ENCODE measurements at regions not wholly inside any gene's neighbourhood (a gene's known extent, or its start where the extent isn't known, plus 50 kb on each side); places are given as distances from the start of the nearest gene placed in this dataset.

DNA sequence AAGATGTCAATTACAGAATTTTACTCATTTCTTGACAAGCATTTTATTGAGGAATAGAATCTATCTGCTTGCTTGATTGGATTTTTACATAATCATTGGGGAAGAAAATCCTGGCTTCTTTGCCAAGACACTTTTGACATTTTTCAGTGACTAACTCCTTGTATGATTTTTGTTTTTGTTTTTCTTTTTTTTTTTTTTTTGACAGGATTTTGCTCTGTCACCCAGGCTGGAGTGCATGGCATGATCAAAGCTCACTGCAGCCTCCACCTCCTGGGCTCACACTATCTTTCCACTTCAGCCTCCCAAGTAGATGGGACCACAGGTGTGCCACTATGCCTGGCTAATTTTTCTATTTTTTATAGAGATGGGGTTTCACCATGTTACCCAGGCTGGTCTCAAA is 672.3 kb upstream of the RGMB start (continued):
- TF ChIP-seq, protein P1, sequence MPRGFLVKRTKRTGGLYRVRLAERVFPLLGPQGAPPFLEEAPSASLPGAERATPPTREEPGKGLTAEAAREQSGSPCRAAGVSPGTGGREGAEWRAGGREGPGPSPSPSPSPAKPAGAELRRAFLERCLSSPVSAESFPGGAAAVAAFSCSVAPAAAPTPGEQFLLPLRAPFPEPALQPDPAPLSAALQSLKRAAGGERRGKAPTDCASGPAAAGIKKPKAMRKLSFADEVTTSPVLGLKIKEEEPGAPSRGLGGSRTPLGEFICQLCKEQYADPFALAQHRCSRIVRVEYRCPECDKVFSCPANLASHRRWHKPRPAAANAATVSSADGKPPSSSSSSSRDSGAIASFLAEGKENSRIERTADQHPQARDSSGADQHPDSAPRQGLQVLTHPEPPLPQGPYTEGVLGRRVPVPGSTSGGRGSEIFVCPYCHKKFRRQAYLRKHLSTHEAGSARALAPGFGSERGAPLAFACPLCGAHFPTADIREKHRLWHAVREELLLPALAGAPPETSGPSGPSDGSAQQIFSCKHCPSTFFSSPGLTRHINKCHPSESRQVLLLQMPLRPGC (tag by site-specific recombination; IDR thresholded peaks at IDR 0.05), result no peak

DNA sequence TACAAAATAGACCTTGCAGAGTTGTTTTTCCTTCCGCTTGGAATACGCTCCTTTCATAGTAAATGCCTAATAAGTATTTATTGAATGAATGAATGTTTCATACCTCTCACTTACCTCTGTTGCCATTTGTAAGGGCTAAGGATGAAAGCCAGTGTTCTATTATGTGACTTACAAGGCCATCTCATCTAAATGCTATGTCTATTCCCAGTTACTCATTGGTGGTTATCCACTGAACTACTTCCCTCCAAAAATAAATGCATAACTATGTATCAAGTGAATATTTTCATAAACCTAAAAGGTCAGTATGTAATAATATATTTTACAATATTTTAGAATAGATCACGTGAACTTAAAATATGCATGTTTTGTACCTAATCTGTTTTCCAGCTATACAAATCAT is 670.5 kb upstream of the RGMB start:
- Histone ChIP-seq H3K9me3 (ENCODE audit: control insufficient read depth, insufficient read depth, low read depth, low read length) (no peaks in the 10 kb centered on the region), H3K4me1 (ENCODE audit: control insufficient read depth, insufficient read depth, low read length) (no peaks in the 10 kb centered on the region), H3K27ac (ENCODE audit: extremely low read depth, low read depth, low read length) (no peak overlapping the region), H3K36me3 (ENCODE audit: control insufficient read depth in 2 of 2, insufficient read depth in 1 of 2, low read length in 2 of 2) (no peaks in the 10 kb centered on the region), H3K4me3 (ENCODE audit: low read depth, low read length) (no peak overlapping the region)
- ChIA-PET POLR2A (no interaction called here), CTCF (no interaction called here)
- no peak for TF ChIP-seq ZNF837 (tag by site-specific recombination; IDR thresholded peaks at IDR 0.05)
- no peak for TF ChIP-seq ZNF404 (tag by site-specific recombination; IDR thresholded peaks at IDR 0.05)
- TF ChIP-seq, protein P2, sequence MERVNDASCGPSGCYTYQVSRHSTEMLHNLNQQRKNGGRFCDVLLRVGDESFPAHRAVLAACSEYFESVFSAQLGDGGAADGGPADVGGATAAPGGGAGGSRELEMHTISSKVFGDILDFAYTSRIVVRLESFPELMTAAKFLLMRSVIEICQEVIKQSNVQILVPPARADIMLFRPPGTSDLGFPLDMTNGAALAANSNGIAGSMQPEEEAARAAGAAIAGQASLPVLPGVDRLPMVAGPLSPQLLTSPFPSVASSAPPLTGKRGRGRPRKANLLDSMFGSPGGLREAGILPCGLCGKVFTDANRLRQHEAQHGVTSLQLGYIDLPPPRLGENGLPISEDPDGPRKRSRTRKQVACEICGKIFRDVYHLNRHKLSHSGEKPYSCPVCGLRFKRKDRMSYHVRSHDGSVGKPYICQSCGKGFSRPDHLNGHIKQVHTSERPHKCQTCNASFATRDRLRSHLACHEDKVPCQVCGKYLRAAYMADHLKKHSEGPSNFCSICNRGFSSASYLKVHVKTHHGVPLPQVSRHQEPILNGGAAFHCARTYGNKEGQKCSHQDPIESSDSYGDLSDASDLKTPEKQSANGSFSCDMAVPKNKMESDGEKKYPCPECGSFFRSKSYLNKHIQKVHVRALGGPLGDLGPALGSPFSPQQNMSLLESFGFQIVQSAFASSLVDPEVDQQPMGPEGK (tag by site-specific recombination; IDR thresholded peaks at IDR 0.05), result no peak
- no peak for TF ChIP-seq ZNF792 (tag by site-specific recombination; IDR thresholded peaks at IDR 0.05)
- TF ChIP-seq ZNF133 (tag by site-specific recombination; IDR thresholded peaks at IDR 0.05), result no peak
- no peak for TF ChIP-seq ZNF677 (tag by site-specific recombination; IDR thresholded peaks at IDR 0.05)
- no peak for TF ChIP-seq ZNF624 (tag by site-specific recombination; IDR thresholded peaks at IDR 0.05)
- no peak for TF ChIP-seq ZNF423 (tag by site-specific recombination; IDR thresholded peaks at IDR 0.05)
- TF ChIP-seq PRDM1 (tag by site-specific recombination; IDR thresholded peaks at IDR 0.05), result no peak
- no peak for TF ChIP-seq BCL11B (tag by site-specific recombination; IDR thresholded peaks at IDR 0.05; ENCODE audit: low read depth)
- TF ChIP-seq ZNF426 (tag by site-specific recombination; IDR thresholded peaks at IDR 0.05), result no peak
- TF ChIP-seq, protein P3, sequence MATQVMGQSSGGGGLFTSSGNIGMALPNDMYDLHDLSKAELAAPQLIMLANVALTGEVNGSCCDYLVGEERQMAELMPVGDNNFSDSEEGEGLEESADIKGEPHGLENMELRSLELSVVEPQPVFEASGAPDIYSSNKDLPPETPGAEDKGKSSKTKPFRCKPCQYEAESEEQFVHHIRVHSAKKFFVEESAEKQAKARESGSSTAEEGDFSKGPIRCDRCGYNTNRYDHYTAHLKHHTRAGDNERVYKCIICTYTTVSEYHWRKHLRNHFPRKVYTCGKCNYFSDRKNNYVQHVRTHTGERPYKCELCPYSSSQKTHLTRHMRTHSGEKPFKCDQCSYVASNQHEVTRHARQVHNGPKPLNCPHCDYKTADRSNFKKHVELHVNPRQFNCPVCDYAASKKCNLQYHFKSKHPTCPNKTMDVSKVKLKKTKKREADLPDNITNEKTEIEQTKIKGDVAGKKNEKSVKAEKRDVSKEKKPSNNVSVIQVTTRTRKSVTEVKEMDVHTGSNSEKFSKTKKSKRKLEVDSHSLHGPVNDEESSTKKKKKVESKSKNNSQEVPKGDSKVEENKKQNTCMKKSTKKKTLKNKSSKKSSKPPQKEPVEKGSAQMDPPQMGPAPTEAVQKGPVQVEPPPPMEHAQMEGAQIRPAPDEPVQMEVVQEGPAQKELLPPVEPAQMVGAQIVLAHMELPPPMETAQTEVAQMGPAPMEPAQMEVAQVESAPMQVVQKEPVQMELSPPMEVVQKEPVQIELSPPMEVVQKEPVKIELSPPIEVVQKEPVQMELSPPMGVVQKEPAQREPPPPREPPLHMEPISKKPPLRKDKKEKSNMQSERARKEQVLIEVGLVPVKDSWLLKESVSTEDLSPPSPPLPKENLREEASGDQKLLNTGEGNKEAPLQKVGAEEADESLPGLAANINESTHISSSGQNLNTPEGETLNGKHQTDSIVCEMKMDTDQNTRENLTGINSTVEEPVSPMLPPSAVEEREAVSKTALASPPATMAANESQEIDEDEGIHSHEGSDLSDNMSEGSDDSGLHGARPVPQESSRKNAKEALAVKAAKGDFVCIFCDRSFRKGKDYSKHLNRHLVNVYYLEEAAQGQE (tag by site-specific recombination; IDR thresholded peaks at IDR 0.05), result no peak
- TF ChIP-seq ZNF10 (tag by site-specific recombination; IDR thresholded peaks at IDR 0.05), result no peak
- no peak for TF ChIP-seq ZNF785 (tag by site-specific recombination; IDR thresholded peaks at IDR 0.05)
- no peak for TF ChIP-seq ZNF623 (tag by site-specific recombination; IDR thresholded peaks at IDR 0.05)

DNA sequence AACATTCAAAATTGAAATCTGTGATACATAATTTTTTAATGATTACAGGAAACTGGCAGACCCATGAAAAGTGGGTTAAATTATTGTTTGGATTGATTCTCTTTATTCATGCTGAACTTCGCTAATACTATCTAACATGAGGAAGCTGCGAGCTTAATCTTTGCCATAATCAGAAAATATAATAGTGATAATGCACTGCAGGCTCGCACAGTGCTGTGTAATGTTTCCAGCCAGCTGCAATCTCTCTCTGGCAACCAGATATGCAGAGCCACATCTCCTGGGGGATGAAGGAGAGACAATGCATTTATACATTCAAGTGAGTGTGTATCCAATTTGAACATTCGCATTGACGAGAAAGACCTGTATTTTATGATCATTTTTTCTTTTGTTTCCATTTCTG is 669.7 kb upstream of the RGMB start:
- Histone ChIP-seq H3K36me3 (ENCODE audit: control insufficient read depth in 2 of 2, insufficient read depth in 1 of 2, low read length in 2 of 2) (no peaks in the 10 kb centered on the region), H3K4me3 (ENCODE audit: low read depth, low read length) (no peak overlapping the region), H3K27ac (ENCODE audit: extremely low read depth, low read depth, low read length) (no peak overlapping the region), H3K4me1 (ENCODE audit: control insufficient read depth, insufficient read depth, low read length) (no peaks in the 10 kb centered on the region), H3K9me3 (ENCODE audit: control insufficient read depth, insufficient read depth, low read depth, low read length) (no peaks in the 10 kb centered on the region)
- ChIA-PET CTCF (no interaction called here), POLR2A (no interaction called here)
- no peak for TF ChIP-seq HOXD13 (CRISPR knock-in tag; IDR thresholded peaks at IDR 0.05; ENCODE audit: borderline replicate concordance)
- TF ChIP-seq KLF8 (tag by site-specific recombination; IDR thresholded peaks at IDR 0.05), result no peak
- TF ChIP-seq, protein P4, sequence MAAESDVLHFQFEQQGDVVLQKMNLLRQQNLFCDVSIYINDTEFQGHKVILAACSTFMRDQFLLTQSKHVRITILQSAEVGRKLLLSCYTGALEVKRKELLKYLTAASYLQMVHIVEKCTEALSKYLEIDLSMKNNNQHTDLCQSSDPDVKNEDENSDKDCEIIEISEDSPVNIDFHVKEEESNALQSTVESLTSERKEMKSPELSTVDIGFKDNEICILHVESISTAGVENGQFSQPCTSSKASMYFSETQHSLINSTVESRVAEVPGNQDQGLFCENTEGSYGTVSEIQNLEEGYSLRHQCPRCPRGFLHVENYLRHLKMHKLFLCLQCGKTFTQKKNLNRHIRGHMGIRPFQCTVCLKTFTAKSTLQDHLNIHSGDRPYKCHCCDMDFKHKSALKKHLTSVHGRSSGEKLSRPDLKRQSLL (tag by site-specific recombination; IDR thresholded peaks at IDR 0.05), result no peak
- no peak for TF ChIP-seq YY2 (tag by site-specific recombination; IDR thresholded peaks at IDR 0.05)
- TF ChIP-seq, protein P5, sequence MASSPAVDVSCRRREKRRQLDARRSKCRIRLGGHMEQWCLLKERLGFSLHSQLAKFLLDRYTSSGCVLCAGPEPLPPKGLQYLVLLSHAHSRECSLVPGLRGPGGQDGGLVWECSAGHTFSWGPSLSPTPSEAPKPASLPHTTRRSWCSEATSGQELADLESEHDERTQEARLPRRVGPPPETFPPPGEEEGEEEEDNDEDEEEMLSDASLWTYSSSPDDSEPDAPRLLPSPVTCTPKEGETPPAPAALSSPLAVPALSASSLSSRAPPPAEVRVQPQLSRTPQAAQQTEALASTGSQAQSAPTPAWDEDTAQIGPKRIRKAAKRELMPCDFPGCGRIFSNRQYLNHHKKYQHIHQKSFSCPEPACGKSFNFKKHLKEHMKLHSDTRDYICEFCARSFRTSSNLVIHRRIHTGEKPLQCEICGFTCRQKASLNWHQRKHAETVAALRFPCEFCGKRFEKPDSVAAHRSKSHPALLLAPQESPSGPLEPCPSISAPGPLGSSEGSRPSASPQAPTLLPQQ (tag by site-specific recombination; IDR thresholded peaks at IDR 0.05), result no peak
